ENCODE measurements at regions not wholly inside any gene's neighbourhood (a gene's known extent, or its start where the extent isn't known, plus 50 kb on each side); places are given as distances from the start of the nearest gene placed in this dataset.

- H3K4me3 ChIP-seq (ENCODE audit: low read depth, low read length), result no peak overlapping the region
- TF ChIP-seq, protein P1, sequence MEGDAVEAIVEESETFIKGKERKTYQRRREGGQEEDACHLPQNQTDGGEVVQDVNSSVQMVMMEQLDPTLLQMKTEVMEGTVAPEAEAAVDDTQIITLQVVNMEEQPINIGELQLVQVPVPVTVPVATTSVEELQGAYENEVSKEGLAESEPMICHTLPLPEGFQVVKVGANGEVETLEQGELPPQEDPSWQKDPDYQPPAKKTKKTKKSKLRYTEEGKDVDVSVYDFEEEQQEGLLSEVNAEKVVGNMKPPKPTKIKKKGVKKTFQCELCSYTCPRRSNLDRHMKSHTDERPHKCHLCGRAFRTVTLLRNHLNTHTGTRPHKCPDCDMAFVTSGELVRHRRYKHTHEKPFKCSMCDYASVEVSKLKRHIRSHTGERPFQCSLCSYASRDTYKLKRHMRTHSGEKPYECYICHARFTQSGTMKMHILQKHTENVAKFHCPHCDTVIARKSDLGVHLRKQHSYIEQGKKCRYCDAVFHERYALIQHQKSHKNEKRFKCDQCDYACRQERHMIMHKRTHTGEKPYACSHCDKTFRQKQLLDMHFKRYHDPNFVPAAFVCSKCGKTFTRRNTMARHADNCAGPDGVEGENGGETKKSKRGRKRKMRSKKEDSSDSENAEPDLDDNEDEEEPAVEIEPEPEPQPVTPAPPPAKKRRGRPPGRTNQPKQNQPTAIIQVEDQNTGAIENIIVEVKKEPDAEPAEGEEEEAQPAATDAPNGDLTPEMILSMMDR (IDR thresholded peaks at IDR 0.05; ENCODE audit: insufficient read depth, low read depth, low read length, missing control alignments), result no peak
- DNase-seq (ENCODE audit: low read depth), result no peak
Measured at GRCh38 chr4:89511776-89512175, 204.2 kb upstream of the GPRIN3 start.

- no peak overlapping the region for H3K4me3 ChIP-seq (ENCODE audit: low read depth, low read length)
- DNase-seq (ENCODE audit: low read depth), result peak; percentile 78
- TF ChIP-seq, protein P1 (IDR thresholded peaks at IDR 0.05; ENCODE audit: insufficient read depth, low read depth, low read length, missing control alignments), result no peak
Measured at GRCh38 chr4:89509708-89510281, 202.2 kb upstream of the GPRIN3 start.

DNA sequence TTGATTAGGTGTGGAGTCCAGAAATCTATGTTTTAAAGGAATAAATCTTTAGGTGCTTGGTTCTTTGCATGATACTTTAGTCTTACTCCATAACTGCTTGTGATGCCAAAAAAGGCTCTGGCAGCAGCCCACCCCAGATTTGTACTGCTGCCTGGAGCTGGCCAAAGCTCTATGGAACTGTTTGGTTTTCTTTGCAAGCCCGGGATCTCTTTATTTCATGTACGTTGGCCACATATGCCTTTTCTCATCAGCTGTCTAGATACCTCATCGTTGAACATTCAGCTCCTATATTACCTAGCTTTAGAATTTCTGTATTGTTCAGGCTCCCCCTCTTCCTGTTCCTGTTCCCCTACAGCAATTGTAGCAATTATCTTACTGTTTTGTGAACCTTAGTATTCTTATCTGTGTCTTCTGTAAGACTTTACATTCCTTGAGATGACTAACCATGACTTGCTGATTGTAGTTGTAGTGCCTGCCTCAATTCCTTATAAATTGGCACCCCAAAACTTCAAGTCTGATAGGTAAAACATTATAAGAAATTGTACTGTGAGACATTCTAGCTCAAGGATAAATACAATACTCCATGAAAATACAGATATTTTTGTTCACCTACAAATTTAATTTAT is 199.4 kb upstream of the GPRIN3 start:
- H3K4me3 ChIP-seq (ENCODE audit: low read depth, low read length), result no peak overlapping the region
- DNase-seq (ENCODE audit: low read depth), result no peak
- TF ChIP-seq, protein P1 (IDR thresholded peaks at IDR 0.05; ENCODE audit: insufficient read depth, low read depth, low read length, missing control alignments), result no peak

GRCh38 chr4:89502581-89502980 is 195.0 kb upstream of the GPRIN3 start:
- no peak for DNase-seq (ENCODE audit: low read depth)
- no peak overlapping the region for H3K4me3 ChIP-seq (ENCODE audit: low read depth, low read length)
- TF ChIP-seq, protein P1 (IDR thresholded peaks at IDR 0.05; ENCODE audit: insufficient read depth, low read depth, low read length, missing control alignments), result no peak

GRCh38 chr4:89497517-89498308 is 190.1 kb upstream of the GPRIN3 start:
- TF ChIP-seq, protein P1 (IDR thresholded peaks at IDR 0.05; ENCODE audit: insufficient read depth, low read depth, low read length, missing control alignments), result no peak
- H3K4me3 ChIP-seq (ENCODE audit: low read depth, low read length), result no peak overlapping the region
- DNase-seq (ENCODE audit: low read depth), result no peak

DNA sequence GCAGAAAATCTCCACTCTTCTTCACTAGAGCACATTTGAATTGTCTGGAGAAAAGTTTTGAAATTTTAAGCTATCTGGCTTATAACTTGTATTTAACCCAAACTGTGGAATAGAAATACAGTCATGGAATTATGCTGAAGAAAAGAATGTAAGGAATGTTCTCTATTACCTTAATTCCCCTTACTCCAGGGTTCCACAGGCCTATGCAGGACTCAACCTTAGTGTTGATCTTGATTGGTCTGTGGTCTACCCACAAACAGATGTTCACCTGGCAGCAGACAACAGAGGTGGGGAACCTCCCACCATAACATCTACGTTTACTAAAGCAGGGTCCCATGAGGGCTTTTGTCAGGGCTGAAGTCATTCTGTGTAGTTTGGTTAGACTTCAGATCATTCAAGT is 189.3 kb upstream of the GPRIN3 start:
- no peak overlapping the region for H3K4me3 ChIP-seq (ENCODE audit: low read depth, low read length)
- TF ChIP-seq, protein P1 (IDR thresholded peaks at IDR 0.05; ENCODE audit: insufficient read depth, low read depth, low read length, missing control alignments), result no peak
- no peak for DNase-seq (ENCODE audit: low read depth)

Data from GM12865 (cell line).